H1 (cell line): ENCODE measurements at regions not wholly inside any gene's neighbourhood (a gene's known extent, or its start where the extent isn't known, plus 50 kb on each side); places are given as distances from the start of the nearest gene placed in this dataset.
"Not testable (repeated sequence)": the region's sequence is repeated elsewhere in the genome, so short reads cannot be mapped to it uniquely, and the experiment has no call there.

Source experiments
- CTCF ChIA-PET: fragments of 300-600 bp; sonication (Branson Sonifier 250); formaldehyde crosslinking; loops from one replicate; lab custom pipeline; 2021; ENCODE audit not compliant: partially characterized antibody; lab: Charles Lee
- POLR2A ChIA-PET: fragments of 300-600 bp; sonication (Branson Sonifier 250); formaldehyde crosslinking; loops from one replicate; lab custom pipeline; 2021; ENCODE audit warnings: inconsistent platforms; ENCODE audit not compliant: partially characterized antibody; lab: Charles Lee
- DNase-seq, 2 experiments: peaks; one replicate each; pipeline versions ENCODE4 v3.0.0 to v3.0.0-alpha.2; 2010 to 2022; ENCODE audit warnings: low spot score in 2 of 2, low read depth in 1 of 2, mixed read lengths in 1 of 2
- FAIRE-seq: peaks from 2 replicates; lab custom pipeline; 2011; peaks lifted over from hg19 to GRCh38; lab: Jason Lieb, UNC
- H2AFZ ChIP-seq: 2 replicates; pipeline ENCODE4 v1.8.1; 2012; ENCODE audit warnings: low read length, inconsistent platforms
- H2AK5ac ChIP-seq: 2 replicates; pipeline ENCODE4 v1.6.1; 2013; ENCODE audit warnings: low read depth, low read length
- H2BK120ac ChIP-seq: replicated peaks from 2 replicates; pipeline ENCODE3; 2013; ENCODE audit warnings: low read depth, low read length, inconsistent platforms
- H2BK12ac ChIP-seq: 2 replicates; pipeline ENCODE4 v1.6.1; 2013; ENCODE audit warnings: low read depth, low read length
- H2BK15ac ChIP-seq: 2 replicates; pipeline ENCODE4 v1.6.1; 2013; ENCODE audit warnings: low read length
- H2BK20ac ChIP-seq: 2 replicates; pipeline ENCODE4 v1.6.1; 2013; ENCODE audit warnings: low read length
- H2BK5ac ChIP-seq: 2 replicates; pipeline ENCODE4 v1.6.1; 2013; ENCODE audit warnings: low read depth, low read length
- H3K14ac ChIP-seq: 2 replicates; pipeline ENCODE4 v1.6.1; 2013; ENCODE audit warnings: inconsistent platforms; ENCODE audit not compliant: insufficient read length
- H3K18ac ChIP-seq: 2 replicates; pipeline ENCODE4 v1.6.1; 2013; ENCODE audit warnings: low read length; ENCODE audit errors: extremely low read depth
- H3K23ac ChIP-seq: 2 replicates; pipeline ENCODE4 v1.6.1; 2013; ENCODE audit warnings: inconsistent platforms; ENCODE audit not compliant: insufficient read length
- H3K23me2 ChIP-seq: 2 replicates; pipeline ENCODE4 v1.6.1; 2013; ENCODE audit warnings: low read depth, low read length
- H3K27ac ChIP-seq: 2 replicates; pipeline ENCODE4 v1.6.1; 2011; ENCODE audit warnings: low read depth, low read length, inconsistent platforms
- H3K27me3 ChIP-seq, 4 experiments: replicated peaks in 1 of 4; 1 replicate in 1 of 4; 2 replicates in 3 of 4; pipeline versions ENCODE4 v1.6.1 to v1.8.1; 2011 to 2013; ENCODE audit warnings: low read length in 3 of 4, mild to moderate bottlenecking in 3 of 4, inconsistent platforms in 2 of 4, mixed read lengths in 2 of 4, moderate library complexity in 1 of 4; ENCODE audit not compliant: control insufficient read depth in 3 of 4, insufficient read depth in 3 of 4; ENCODE audit errors: extremely low read depth in 1 of 4
- H3K36me3 ChIP-seq, 4 experiments: 2 replicates each; pipeline versions ENCODE4 v1.6.1 to v1.8.1; 2011 to 2013; ENCODE audit warnings: mild to moderate bottlenecking in 4 of 4, low read length in 3 of 4, moderate library complexity in 2 of 4, control low read depth in 1 of 4, inconsistent platforms in 1 of 4; ENCODE audit not compliant: insufficient read depth in 4 of 4, control insufficient read depth in 2 of 4
- H3K4ac ChIP-seq: replicated peaks from 2 replicates; pipeline ENCODE3; 2013; ENCODE audit warnings: low read length, low read depth, mixed read lengths, inconsistent platforms; ENCODE audit not compliant: insufficient read length
- H3K4me1 ChIP-seq, 4 experiments: replicated peaks in 1 of 4; 1 replicate in 1 of 4; 2 replicates in 3 of 4; pipeline versions ENCODE4 v1.6.1 to v1.8.1; 2011 to 2013; ENCODE audit warnings: low read length in 3 of 4, inconsistent platforms in 2 of 4, mixed read lengths in 1 of 4; ENCODE audit not compliant: insufficient read depth in 4 of 4, control insufficient read depth in 3 of 4
- H3K4me2 ChIP-seq, 2 experiments: 2 replicates each; pipeline versions ENCODE4 v1.6.1 to v1.8.1; 2011 to 2013; ENCODE audit warnings: low read depth in 2 of 2, low read length in 2 of 2, control low read depth in 1 of 2, inconsistent platforms in 1 of 2, mild to moderate bottlenecking in 1 of 2; ENCODE audit not compliant: insufficient read depth in 1 of 2
- H3K4me3 ChIP-seq, 4 experiments: fragments of 200-600, 300-600 bp in 1 of 4; sonication (generic), shearing (Covaris generic), sonication (Bioruptor Twin) in 1 of 4; 2 replicates each; pipeline versions ENCODE4 v1.5.1 to v1.8.1; 2011 to 2016; ENCODE audit warnings: low read length in 4 of 4, low read depth in 3 of 4, control low read depth in 2 of 4, inconsistent platforms in 2 of 4, mild to moderate bottlenecking in 2 of 4, mixed read lengths in 1 of 4, moderate library complexity in 1 of 4; ENCODE audit not compliant: insufficient read depth in 2 of 4; ENCODE audit errors: extremely low read depth in 1 of 4
- H3K56ac ChIP-seq: replicated peaks from 2 replicates; pipeline ENCODE3; 2013; ENCODE audit warnings: low read depth, mild to moderate bottlenecking, mixed read lengths, low read length, inconsistent platforms; ENCODE audit not compliant: insufficient read length
- H3K79me1 ChIP-seq: 2 replicates; pipeline ENCODE4 v1.6.1; 2013; ENCODE audit warnings: low read depth, low read length, control low read depth
- H3K79me2 ChIP-seq, 2 experiments: 2 replicates each; pipeline versions ENCODE4 v1.6.1 to v1.8.1; 2012 to 2013; ENCODE audit warnings: low read length in 2 of 2, mild to moderate bottlenecking in 2 of 2, inconsistent platforms in 1 of 2; ENCODE audit not compliant: insufficient read depth in 2 of 2, control insufficient read depth in 1 of 2
- H3K9ac ChIP-seq, 4 experiments: replicated peaks in 1 of 4; 1 replicate in 1 of 4; 2 replicates in 3 of 4; pipeline versions ENCODE4 v1.6.1 to v1.8.1; 2011 to 2013; ENCODE audit warnings: low read depth in 3 of 4, low read length in 3 of 4, control low read depth in 2 of 4, mild to moderate bottlenecking in 2 of 4, moderate library complexity in 2 of 4, inconsistent platforms in 1 of 4; ENCODE audit errors: extremely low read depth in 1 of 4
- H3K9me3 ChIP-seq, 2 experiments: 2 replicates each; pipeline versions ENCODE4 v1.6.1 to v1.8.1; 2012 to 2013; ENCODE audit warnings: mild to moderate bottlenecking in 2 of 2, moderate library complexity in 2 of 2, control low read depth in 1 of 2, inconsistent platforms in 1 of 2, low read depth in 1 of 2, low read length in 1 of 2, mixed read lengths in 1 of 2; ENCODE audit not compliant: insufficient read depth in 2 of 2
- H4K20me1 ChIP-seq, 2 experiments: replicated peaks in 1 of 2; 2 replicates each; pipeline versions ENCODE3 to v1.8.1; 2011 to 2013; ENCODE audit warnings: inconsistent platforms in 2 of 2, low read length in 2 of 2, mild to moderate bottlenecking in 1 of 2; ENCODE audit not compliant: insufficient read depth in 2 of 2, control insufficient read depth in 1 of 2
- H4K5ac ChIP-seq: 2 replicates; pipeline ENCODE4 v1.6.1; 2013; ENCODE audit warnings: low read length, low read depth, mixed read lengths, inconsistent platforms; ENCODE audit not compliant: insufficient read length
- H4K8ac ChIP-seq: 2 replicates; pipeline ENCODE4 v1.8.0; 2013; ENCODE audit warnings: mild to moderate bottlenecking, moderate library complexity, low read length, inconsistent platforms; ENCODE audit not compliant: insufficient read depth; ENCODE audit errors: extremely low read depth
- H4K91ac ChIP-seq: replicated peaks from 2 replicates; pipeline ENCODE3; 2013; ENCODE audit warnings: low read length, mixed read lengths, inconsistent platforms; ENCODE audit not compliant: insufficient read length
- WGBS, 2 experiments: shearing (Covaris generic) in 1 of 2; methylation state at CpG; one replicate each; pipeline versions ENCODE4 v1.1.6 to v1.1.7; 2013 to 2015; ENCODE audit warnings: low lambda C conversion rate in 2 of 2, mixed read lengths in 2 of 2, inconsistent platforms in 1 of 2, low coverage in 1 of 2, missing lambda C conversion rate in 1 of 2; ENCODE audit not compliant: insufficient replicate concordance in 2 of 2, insufficient coverage in 1 of 2, insufficient read length in 1 of 2; ENCODE audit errors: extremely low coverage in 1 of 2, missing lambda C conversion rate in 1 of 2; 5-methylcytosine and 5-hydroxymethylcytosine counted together

DNA sequence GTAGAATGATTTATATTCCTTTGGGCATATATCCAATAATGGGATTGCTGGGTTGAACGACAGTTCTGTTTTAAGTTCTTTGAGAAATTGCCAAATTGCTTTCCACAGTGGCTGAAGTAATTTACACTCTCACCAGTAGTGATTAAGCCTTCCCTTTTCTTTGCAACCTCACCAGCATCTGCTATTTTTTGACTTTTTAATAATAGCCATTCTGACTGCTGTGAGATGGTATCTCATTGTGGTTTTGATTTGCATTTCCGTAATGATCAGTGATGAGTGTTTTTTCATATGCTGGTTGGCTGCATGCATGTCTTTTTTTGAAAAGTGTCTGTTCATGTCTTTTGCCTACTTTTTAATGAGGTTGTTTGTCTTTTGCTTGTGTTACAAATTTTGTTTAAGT, 233.8 kb downstream of the SNX19 start:
- 90% methylated on average over 2 of the region's 2 CpGs; no CpG with 5 or more reads in 1 of the 2 experiments for WGBS, 2 experiments
- H3K9ac ChIP-seq, H3K79me2 ChIP-seq: not testable (repeated sequence)

More for the DNA sequence above, 233.8 kb downstream of the SNX19 start:
- H2BK5ac ChIP-seq, H4K20me1 ChIP-seq, H3K27me3 ChIP-seq, H3K36me3 ChIP-seq, H2BK12ac ChIP-seq, H4K91ac ChIP-seq, H2BK120ac ChIP-seq, H3K14ac ChIP-seq, CTCF ChIA-PET, H3K4me3 ChIP-seq, FAIRE-seq, H2AK5ac ChIP-seq, POLR2A ChIA-PET, H3K4ac ChIP-seq, H4K8ac ChIP-seq, DNase-seq, H4K5ac ChIP-seq, H3K23ac ChIP-seq, H2BK20ac ChIP-seq, H3K27ac ChIP-seq, H3K4me2 ChIP-seq, H3K56ac ChIP-seq, H2BK15ac ChIP-seq, H3K23me2 ChIP-seq, H3K4me1 ChIP-seq, H3K79me1 ChIP-seq, H3K18ac ChIP-seq, H2AFZ ChIP-seq: not testable (repeated sequence)
- peaks cover 14% of the 10 kb centered on the region in 2 experiments for H3K9me3 ChIP-seq
